GM12875 (cell line): ENCODE measurements at regions not wholly inside any gene's neighbourhood (a gene's known extent, or its start where the extent isn't known, plus 50 kb on each side); places are given as distances from the start of the nearest gene placed in this dataset.
"Not testable (repeated sequence)": the region's sequence is repeated elsewhere in the genome, so short reads cannot be mapped to it uniquely, and the experiment has no call there.

Experiments used
- H3K4me3 ChIP-seq: one replicate; pipeline ENCODE4 v1.5.1; 2011; ENCODE audit warnings: low read depth, low read length, control low read depth
- CTCF ChIP-seq: IDR thresholded peaks from 2 replicates; pipeline ENCODE4 v1.5.1; 2011; ENCODE audit warnings: low read depth, mild to moderate bottlenecking, control low read depth, inconsistent platforms, low read length, moderate library complexity, borderline replicate concordance; ENCODE audit not compliant: insufficient read depth

GRCh38 chr2:155498106-155498505 lies 799.6 kb downstream of the KCNJ3 start:
- H3K4me3 ChIP-seq, result no peak overlapping the region
- TF ChIP-seq CTCF, result no peak

GRCh38 chr2:155494744-155495143 lies 796.2 kb downstream of the KCNJ3 start:
- TF ChIP-seq CTCF, result no peak

GRCh38 chr2:155485141-155485842 lies 786.8 kb downstream of the KCNJ3 start:
- TF ChIP-seq CTCF, result no peak
- no peak overlapping the region for H3K4me3 ChIP-seq

More at GRCh38 chr2:155494744-155495143, 796.2 kb downstream of the KCNJ3 start:
- H3K4me3 ChIP-seq, result no peak overlapping the region

- H3K4me3 ChIP-seq, result no peak overlapping the region
- no peak for TF ChIP-seq CTCF
Observed at GRCh38 chr2:155481141-155481540, 782.6 kb downstream of the KCNJ3 start.

GRCh38 chr2:155472018-155472417 lies 773.5 kb downstream of the KCNJ3 start:
- not testable (repeated sequence) for H3K4me3 ChIP-seq

GRCh38 chr2:155456222-155456621 lies 757.7 kb downstream of the KCNJ3 start:
- no peak for TF ChIP-seq CTCF
- no peak overlapping the region for H3K4me3 ChIP-seq

GRCh38 chr2:155442755-155443372 lies 744.4 kb downstream of the KCNJ3 start:
- no peak for TF ChIP-seq CTCF
- no peak overlapping the region for H3K4me3 ChIP-seq
